Suprapubic skin (tissue), 4 donors: ENCODE measurements at regions not wholly inside any gene's neighbourhood (a gene's known extent, or its start where the extent isn't known, plus 50 kb on each side); places are given as distances from the start of the nearest gene placed in this dataset.

Source experiments
- CTCF ChIP-seq, 2 donors: fragments of 200-600 bp in 1 of 2; fragments of 450-650 bp in 1 of 2; sonication (generic) in 1 of 2; IDR thresholded peaks; one replicate each; pipeline ENCODE4 v1.5.1; 2016 to 2019; ENCODE audit warnings: antibody characterized with exemption in 2 of 2, mild to moderate bottlenecking in 1 of 2, moderate library complexity in 1 of 2
- EP300 ChIP-seq: sonication (generic); formaldehyde crosslinking; IDR thresholded peaks from one replicate; pipeline ENCODE4 v1.6.1; 2017; ENCODE audit warnings: antibody characterized with exemption
- POLR2A ChIP-seq, 2 donors: fragments of 450-650 bp; IDR thresholded peaks; one replicate each; pipeline ENCODE4 v1.6.1; 2017; ENCODE audit warnings: antibody characterized with exemption in 2 of 2, mild to moderate bottlenecking in 2 of 2, moderate library complexity in 2 of 2
- POLR2AphosphoS5 ChIP-seq, 3 donors: sonication (generic); formaldehyde crosslinking; IDR thresholded peaks; one replicate each; pipeline ENCODE4 v1.6.1; 2017; ENCODE audit warnings: antibody characterized with exemption in 3 of 3

- TF ChIP-seq CTCF (IDR thresholded peaks at IDR 0.05) (no peak), POLR2AphosphoS5 (IDR thresholded peaks at IDR 0.05) (no peak), EP300 (no peak), POLR2A (IDR thresholded peaks at IDR 0.05) (no peak)
These were observed 204.3 kb upstream of the PLET1 start for GRCh38 chr11:112464949-112465348.
